Suprapubic skin (tissue), 4 donors: ENCODE measurements at regions not wholly inside any gene's neighbourhood (a gene's known extent, or its start where the extent isn't known, plus 50 kb on each side); places are given as distances from the start of the nearest gene placed in this dataset.

Experiments
- EP300 ChIP-seq: sonication (generic); formaldehyde crosslinking; IDR thresholded peaks from one replicate; pipeline ENCODE4 v1.6.1; 2017; ENCODE audit warnings: antibody characterized with exemption
- POLR2A ChIP-seq, 2 donors: fragments of 450-650 bp; IDR thresholded peaks; one replicate each; pipeline ENCODE4 v1.6.1; 2017; ENCODE audit warnings: antibody characterized with exemption in 2 of 2, mild to moderate bottlenecking in 2 of 2, moderate library complexity in 2 of 2
- POLR2AphosphoS5 ChIP-seq, 3 donors: sonication (generic); formaldehyde crosslinking; IDR thresholded peaks; one replicate each; pipeline ENCODE4 v1.6.1; 2017; ENCODE audit warnings: antibody characterized with exemption in 3 of 3
- TF ChIP-seq, protein P1 (sequence below), 2 donors: fragments of 200-600 bp in 1 of 2; fragments of 450-650 bp in 1 of 2; sonication (generic) in 1 of 2; IDR thresholded peaks; one replicate each; pipeline ENCODE4 v1.5.1; 2016 to 2019; ENCODE audit warnings: antibody characterized with exemption in 2 of 2, mild to moderate bottlenecking in 1 of 2, moderate library complexity in 1 of 2

DNA sequence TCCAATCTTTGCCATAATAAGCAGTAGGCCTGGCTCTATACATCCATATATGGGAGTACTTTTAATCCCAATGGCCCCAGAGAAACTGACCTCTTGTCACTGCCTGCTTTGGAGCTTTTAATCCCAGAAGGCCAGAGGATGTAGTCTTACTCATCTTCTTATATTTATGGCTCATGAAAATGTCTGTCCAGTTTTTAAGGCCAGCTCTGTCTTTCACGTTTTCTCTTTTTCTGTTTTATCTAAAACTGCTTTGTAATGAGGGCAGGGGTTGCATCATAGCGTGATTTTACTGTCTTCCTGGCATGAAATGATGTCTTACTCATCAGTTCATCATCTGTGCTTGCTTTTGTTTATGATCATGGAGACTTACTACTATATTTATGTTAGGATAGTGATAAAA lies 1094.9 kb downstream of the MAT2B start:
- TF ChIP-seq, protein P1, sequence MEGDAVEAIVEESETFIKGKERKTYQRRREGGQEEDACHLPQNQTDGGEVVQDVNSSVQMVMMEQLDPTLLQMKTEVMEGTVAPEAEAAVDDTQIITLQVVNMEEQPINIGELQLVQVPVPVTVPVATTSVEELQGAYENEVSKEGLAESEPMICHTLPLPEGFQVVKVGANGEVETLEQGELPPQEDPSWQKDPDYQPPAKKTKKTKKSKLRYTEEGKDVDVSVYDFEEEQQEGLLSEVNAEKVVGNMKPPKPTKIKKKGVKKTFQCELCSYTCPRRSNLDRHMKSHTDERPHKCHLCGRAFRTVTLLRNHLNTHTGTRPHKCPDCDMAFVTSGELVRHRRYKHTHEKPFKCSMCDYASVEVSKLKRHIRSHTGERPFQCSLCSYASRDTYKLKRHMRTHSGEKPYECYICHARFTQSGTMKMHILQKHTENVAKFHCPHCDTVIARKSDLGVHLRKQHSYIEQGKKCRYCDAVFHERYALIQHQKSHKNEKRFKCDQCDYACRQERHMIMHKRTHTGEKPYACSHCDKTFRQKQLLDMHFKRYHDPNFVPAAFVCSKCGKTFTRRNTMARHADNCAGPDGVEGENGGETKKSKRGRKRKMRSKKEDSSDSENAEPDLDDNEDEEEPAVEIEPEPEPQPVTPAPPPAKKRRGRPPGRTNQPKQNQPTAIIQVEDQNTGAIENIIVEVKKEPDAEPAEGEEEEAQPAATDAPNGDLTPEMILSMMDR (IDR thresholded peaks at IDR 0.05): no peak
- TF ChIP-seq POLR2AphosphoS5 (IDR thresholded peaks at IDR 0.05): no peak
- no peak for TF ChIP-seq POLR2A (IDR thresholded peaks at IDR 0.05)
- TF ChIP-seq EP300: no peak
